GM20000 (cell line): ENCODE measurements at regions not wholly inside any gene's neighbourhood (a gene's known extent, or its start where the extent isn't known, plus 50 kb on each side); places are given as distances from the start of the nearest gene placed in this dataset.

ENCODE experiments used
- DNase-seq: peaks from one replicate; pipeline ENCODE4 v3.0.0; 2012; ENCODE audit warnings: low spot score
- CTCF ChIP-seq: IDR thresholded peaks from 2 replicates; pipeline ENCODE4 v1.5.1; 2012; ENCODE audit warnings: mild to moderate bottlenecking, control low read depth; ENCODE audit errors: extremely low read depth, missing control alignments

- no peak for DNase-seq
- TF ChIP-seq CTCF, result no peak
These were observed 607.3 kb downstream of the NCAM2 start for GRCh38 chr21:21605521-21605920.

- no peak for TF ChIP-seq CTCF
- DNase-seq, result no peak
These were observed 607.8 kb downstream of the NCAM2 start for GRCh38 chr21:21606041-21606440.

GRCh38 chr21:21612466-21612865, 614.3 kb downstream of the NCAM2 start:
- DNase-seq, result no peak
- TF ChIP-seq CTCF, result no peak

- DNase-seq, result no peak
- no peak for TF ChIP-seq CTCF
These were observed 616.8 kb downstream of the NCAM2 start for GRCh38 chr21:21614966-21615365.

GRCh38 chr21:21622460-21623234, 624.4 kb downstream of the NCAM2 start:
- DNase-seq, result no peak
- no peak for TF ChIP-seq CTCF

- no peak for DNase-seq
- TF ChIP-seq CTCF, result no peak
These were observed 626.5 kb downstream of the NCAM2 start for GRCh38 chr21:21624674-21625073.

- TF ChIP-seq CTCF, result no peak
- no peak for DNase-seq
These were observed 633.8 kb downstream of the NCAM2 start for GRCh38 chr21:21631961-21632360.
